H1 (cell line): ENCODE measurements at regions not wholly inside any gene's neighbourhood (a gene's known extent, or its start where the extent isn't known, plus 50 kb on each side); places are given as distances from the start of the nearest gene placed in this dataset.

ENCODE experiments used
- CTCF ChIA-PET: fragments of 300-600 bp; sonication (Branson Sonifier 250); formaldehyde crosslinking; loops from one replicate; lab custom pipeline; 2021; ENCODE audit not compliant: partially characterized antibody; lab: Charles Lee
- POLR2A ChIA-PET: fragments of 300-600 bp; sonication (Branson Sonifier 250); formaldehyde crosslinking; loops from one replicate; lab custom pipeline; 2021; ENCODE audit warnings: inconsistent platforms; ENCODE audit not compliant: partially characterized antibody; lab: Charles Lee
- DNase-seq, 2 experiments: peaks; one replicate each; pipeline versions ENCODE4 v3.0.0 to v3.0.0-alpha.2; 2010 to 2022; ENCODE audit warnings: low spot score in 2 of 2, low read depth in 1 of 2, mixed read lengths in 1 of 2
- FAIRE-seq: peaks from 2 replicates; lab custom pipeline; 2011; peaks lifted over from hg19 to GRCh38; lab: Jason Lieb, UNC
- H2AFZ ChIP-seq: 2 replicates; pipeline ENCODE4 v1.8.1; 2012; ENCODE audit warnings: low read length, inconsistent platforms
- H2AK5ac ChIP-seq: 2 replicates; pipeline ENCODE4 v1.6.1; 2013; ENCODE audit warnings: low read depth, low read length
- H2BK120ac ChIP-seq: replicated peaks from 2 replicates; pipeline ENCODE3; 2013; ENCODE audit warnings: low read depth, low read length, inconsistent platforms
- H2BK12ac ChIP-seq: 2 replicates; pipeline ENCODE4 v1.6.1; 2013; ENCODE audit warnings: low read depth, low read length
- H2BK15ac ChIP-seq: 2 replicates; pipeline ENCODE4 v1.6.1; 2013; ENCODE audit warnings: low read length
- H2BK20ac ChIP-seq: 2 replicates; pipeline ENCODE4 v1.6.1; 2013; ENCODE audit warnings: low read length
- H2BK5ac ChIP-seq: 2 replicates; pipeline ENCODE4 v1.6.1; 2013; ENCODE audit warnings: low read depth, low read length
- H3K14ac ChIP-seq: 2 replicates; pipeline ENCODE4 v1.6.1; 2013; ENCODE audit warnings: inconsistent platforms; ENCODE audit not compliant: insufficient read length
- H3K18ac ChIP-seq: 2 replicates; pipeline ENCODE4 v1.6.1; 2013; ENCODE audit warnings: low read length; ENCODE audit errors: extremely low read depth
- H3K23ac ChIP-seq: 2 replicates; pipeline ENCODE4 v1.6.1; 2013; ENCODE audit warnings: inconsistent platforms; ENCODE audit not compliant: insufficient read length
- H3K23me2 ChIP-seq: 2 replicates; pipeline ENCODE4 v1.6.1; 2013; ENCODE audit warnings: low read depth, low read length
- H3K27ac ChIP-seq: 2 replicates; pipeline ENCODE4 v1.6.1; 2011; ENCODE audit warnings: low read depth, low read length, inconsistent platforms
- H3K27me3 ChIP-seq, 4 experiments: replicated peaks in 1 of 4; 1 replicate in 1 of 4; 2 replicates in 3 of 4; pipeline versions ENCODE4 v1.6.1 to v1.8.1; 2011 to 2013; ENCODE audit warnings: low read length in 3 of 4, mild to moderate bottlenecking in 3 of 4, inconsistent platforms in 2 of 4, mixed read lengths in 2 of 4, moderate library complexity in 1 of 4; ENCODE audit not compliant: control insufficient read depth in 3 of 4, insufficient read depth in 3 of 4; ENCODE audit errors: extremely low read depth in 1 of 4
- H3K36me3 ChIP-seq, 4 experiments: 2 replicates each; pipeline versions ENCODE4 v1.6.1 to v1.8.1; 2011 to 2013; ENCODE audit warnings: mild to moderate bottlenecking in 4 of 4, low read length in 3 of 4, moderate library complexity in 2 of 4, control low read depth in 1 of 4, inconsistent platforms in 1 of 4; ENCODE audit not compliant: insufficient read depth in 4 of 4, control insufficient read depth in 2 of 4
- H3K4ac ChIP-seq: replicated peaks from 2 replicates; pipeline ENCODE3; 2013; ENCODE audit warnings: low read length, low read depth, mixed read lengths, inconsistent platforms; ENCODE audit not compliant: insufficient read length
- H3K4me1 ChIP-seq, 4 experiments: replicated peaks in 1 of 4; 1 replicate in 1 of 4; 2 replicates in 3 of 4; pipeline versions ENCODE4 v1.6.1 to v1.8.1; 2011 to 2013; ENCODE audit warnings: low read length in 3 of 4, inconsistent platforms in 2 of 4, mixed read lengths in 1 of 4; ENCODE audit not compliant: insufficient read depth in 4 of 4, control insufficient read depth in 3 of 4
- H3K4me2 ChIP-seq, 2 experiments: 2 replicates each; pipeline versions ENCODE4 v1.6.1 to v1.8.1; 2011 to 2013; ENCODE audit warnings: low read depth in 2 of 2, low read length in 2 of 2, control low read depth in 1 of 2, inconsistent platforms in 1 of 2, mild to moderate bottlenecking in 1 of 2; ENCODE audit not compliant: insufficient read depth in 1 of 2
- H3K4me3 ChIP-seq, 4 experiments: fragments of 200-600, 300-600 bp in 1 of 4; sonication (generic), shearing (Covaris generic), sonication (Bioruptor Twin) in 1 of 4; 2 replicates each; pipeline versions ENCODE4 v1.5.1 to v1.8.1; 2011 to 2016; ENCODE audit warnings: low read length in 4 of 4, low read depth in 3 of 4, control low read depth in 2 of 4, inconsistent platforms in 2 of 4, mild to moderate bottlenecking in 2 of 4, mixed read lengths in 1 of 4, moderate library complexity in 1 of 4; ENCODE audit not compliant: insufficient read depth in 2 of 4; ENCODE audit errors: extremely low read depth in 1 of 4
- H3K56ac ChIP-seq: replicated peaks from 2 replicates; pipeline ENCODE3; 2013; ENCODE audit warnings: low read depth, mild to moderate bottlenecking, mixed read lengths, low read length, inconsistent platforms; ENCODE audit not compliant: insufficient read length
- H3K79me1 ChIP-seq: 2 replicates; pipeline ENCODE4 v1.6.1; 2013; ENCODE audit warnings: low read depth, low read length, control low read depth
- H3K79me2 ChIP-seq, 2 experiments: 2 replicates each; pipeline versions ENCODE4 v1.6.1 to v1.8.1; 2012 to 2013; ENCODE audit warnings: low read length in 2 of 2, mild to moderate bottlenecking in 2 of 2, inconsistent platforms in 1 of 2; ENCODE audit not compliant: insufficient read depth in 2 of 2, control insufficient read depth in 1 of 2
- H3K9ac ChIP-seq, 4 experiments: replicated peaks in 1 of 4; 1 replicate in 1 of 4; 2 replicates in 3 of 4; pipeline versions ENCODE4 v1.6.1 to v1.8.1; 2011 to 2013; ENCODE audit warnings: low read depth in 3 of 4, low read length in 3 of 4, control low read depth in 2 of 4, mild to moderate bottlenecking in 2 of 4, moderate library complexity in 2 of 4, inconsistent platforms in 1 of 4; ENCODE audit errors: extremely low read depth in 1 of 4
- H3K9me3 ChIP-seq, 2 experiments: 2 replicates each; pipeline versions ENCODE4 v1.6.1 to v1.8.1; 2012 to 2013; ENCODE audit warnings: mild to moderate bottlenecking in 2 of 2, moderate library complexity in 2 of 2, control low read depth in 1 of 2, inconsistent platforms in 1 of 2, low read depth in 1 of 2, low read length in 1 of 2, mixed read lengths in 1 of 2; ENCODE audit not compliant: insufficient read depth in 2 of 2
- H4K20me1 ChIP-seq, 2 experiments: replicated peaks in 1 of 2; 2 replicates each; pipeline versions ENCODE3 to v1.8.1; 2011 to 2013; ENCODE audit warnings: inconsistent platforms in 2 of 2, low read length in 2 of 2, mild to moderate bottlenecking in 1 of 2; ENCODE audit not compliant: insufficient read depth in 2 of 2, control insufficient read depth in 1 of 2
- H4K5ac ChIP-seq: 2 replicates; pipeline ENCODE4 v1.6.1; 2013; ENCODE audit warnings: low read length, low read depth, mixed read lengths, inconsistent platforms; ENCODE audit not compliant: insufficient read length
- H4K8ac ChIP-seq: 2 replicates; pipeline ENCODE4 v1.8.0; 2013; ENCODE audit warnings: mild to moderate bottlenecking, moderate library complexity, low read length, inconsistent platforms; ENCODE audit not compliant: insufficient read depth; ENCODE audit errors: extremely low read depth
- H4K91ac ChIP-seq: replicated peaks from 2 replicates; pipeline ENCODE3; 2013; ENCODE audit warnings: low read length, mixed read lengths, inconsistent platforms; ENCODE audit not compliant: insufficient read length
- ATF3 ChIP-seq: IDR thresholded peaks from 2 replicates; pipeline ENCODE4 v1.6.1; 2011; ENCODE audit warnings: low read depth, mild to moderate bottlenecking, low read length; ENCODE audit not compliant: insufficient read depth
- MAFK ChIP-seq: IDR thresholded peaks from 2 replicates; pipeline ENCODE4 v1.6.1; 2012; ENCODE audit warnings: low read depth, mild to moderate bottlenecking, improper control_type of control experiment, low read length
- WGBS, 2 experiments: shearing (Covaris generic) in 1 of 2; methylation state at CpG; one replicate each; pipeline versions ENCODE4 v1.1.6 to v1.1.7; 2013 to 2015; ENCODE audit warnings: low lambda C conversion rate in 2 of 2, mixed read lengths in 2 of 2, inconsistent platforms in 1 of 2, low coverage in 1 of 2, missing lambda C conversion rate in 1 of 2; ENCODE audit not compliant: insufficient replicate concordance in 2 of 2, insufficient coverage in 1 of 2, insufficient read length in 1 of 2; ENCODE audit errors: extremely low coverage in 1 of 2, missing lambda C conversion rate in 1 of 2; 5-methylcytosine and 5-hydroxymethylcytosine counted together

DNA sequence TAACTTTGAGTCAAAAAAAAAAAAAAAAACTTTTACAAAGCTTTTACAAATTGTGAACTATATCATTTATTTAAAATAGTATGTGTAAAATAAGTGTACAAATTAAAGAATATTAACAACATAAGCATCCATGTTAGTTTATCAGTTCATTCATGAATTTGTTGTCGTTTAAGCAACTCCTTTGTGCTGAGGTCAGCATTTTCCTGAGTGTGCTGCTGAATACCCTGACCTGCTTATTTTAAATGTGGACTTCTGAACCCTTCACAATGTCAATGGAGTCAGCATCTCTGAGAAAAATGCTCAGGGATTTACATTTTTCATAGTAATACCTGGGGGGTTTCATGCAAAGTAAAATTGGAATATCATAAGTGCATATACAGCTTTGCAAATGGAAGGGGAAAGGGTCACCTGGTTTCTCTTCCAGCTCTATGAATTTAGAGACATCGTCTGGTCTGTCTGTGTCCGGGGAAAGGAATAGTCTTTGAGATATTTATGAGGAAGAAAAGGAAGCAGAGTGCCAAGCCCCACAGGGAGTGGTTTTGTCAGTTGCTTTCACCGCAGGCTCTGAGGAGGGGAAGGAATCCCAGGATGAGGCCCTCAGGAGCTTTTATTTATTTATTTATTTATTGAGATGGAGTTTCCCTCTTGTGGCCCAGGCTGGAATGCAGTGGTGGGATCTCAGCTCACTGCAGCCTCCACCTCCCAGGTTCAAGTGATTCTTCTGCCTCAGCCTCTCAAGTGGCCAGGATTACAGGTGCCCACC, 125.5 kb upstream of the SVIL start:
- FAIRE-seq: no peak

More for the DNA sequence above, 125.5 kb upstream of the SVIL start:
- no peak overlapping the region for H2BK20ac ChIP-seq
- no peaks in the 10 kb centered on the region for H3K79me1 ChIP-seq
- H4K8ac ChIP-seq: no peak overlapping the region
- no peak overlapping the region for H3K4me3 ChIP-seq
- DNase-seq: no peak
- H4K5ac ChIP-seq: no peak overlapping the region
- no peaks in the 10 kb centered on the region for H3K23me2 ChIP-seq
- no peak overlapping the region for H2AK5ac ChIP-seq
- H3K4ac ChIP-seq: no peak overlapping the region
- H4K20me1 ChIP-seq: no peaks in the 10 kb centered on the region
- H3K9ac ChIP-seq: no peak overlapping the region
- H3K79me2 ChIP-seq: no peaks in the 10 kb centered on the region
- H3K4me2 ChIP-seq: no peak overlapping the region
- no peak for TF ChIP-seq ATF3
- TF ChIP-seq MAFK: peak; percentile 99
- no peaks in the 10 kb centered on the region for H3K4me1 ChIP-seq
- H3K56ac ChIP-seq: no peak overlapping the region
- POLR2A ChIA-PET: interaction anchor here (1.7 kb wide), 1 partner anchor 171 kb away, joined by 3 read pairs; no protein-coding TSS in a partner anchor
- H4K91ac ChIP-seq: no peak overlapping the region
- H3K14ac ChIP-seq: no peak overlapping the region
- no peak overlapping the region for H3K23ac ChIP-seq
- H3K18ac ChIP-seq: no peak overlapping the region
- no peak overlapping the region for H2BK12ac ChIP-seq
- H2BK5ac ChIP-seq: no peak overlapping the region
- H3K27ac ChIP-seq: no peak overlapping the region
- no peak overlapping the region for H2AFZ ChIP-seq
- no peaks in the 10 kb centered on the region for H3K9me3 ChIP-seq
- no peak overlapping the region for H2BK120ac ChIP-seq
- CTCF ChIA-PET: interaction anchor here (0.6 to 2.1 kb wide), 4 partner anchors 74 to 238 kb away, joined by 3 to 6 read pairs (median 4); no protein-coding TSS in a partner anchor
- WGBS, 2 experiments: 98% methylated on average over 4 of the region's 4 CpGs; no CpG with 5 or more reads in 1 of the 2 experiments
- H3K36me3 ChIP-seq: no peaks in the 10 kb centered on the region
- no peaks in the 10 kb centered on the region for H3K27me3 ChIP-seq
- no peak overlapping the region for H2BK15ac ChIP-seq
